Spleen (tissue), 11 donors: ENCODE measurements at regions not wholly inside any gene's neighbourhood (a gene's known extent, or its start where the extent isn't known, plus 50 kb on each side); places are given as distances from the start of the nearest gene placed in this dataset.

ENCODE experiments used
- DNase-seq: peaks from one replicate; pipeline ENCODE4 v3.0.0-alpha.2; 2020
- H3K27ac ChIP-seq, 8 donors: fragments of 200-600 bp; sonication (generic) in 7 of 8; 1 replicate in 4 of 8; 2 replicates in 4 of 8; pipeline versions ENCODE4 v1.5.0 to v1.8.0; 2016 to 2021; ENCODE audit warnings: inconsistent platforms in 4 of 8, mild to moderate bottlenecking in 4 of 8, moderate library complexity in 1 of 8
- H3K27me3 ChIP-seq, 7 donors: fragments of 200-600 bp; sonication (generic) in 6 of 7; replicated peaks in 1 of 7; 1 replicate in 4 of 7; 2 replicates in 3 of 7; pipeline versions ENCODE4 v1.5.0 to v1.8.0; 2016 to 2021; ENCODE audit warnings: inconsistent platforms in 3 of 7, mild to moderate bottlenecking in 1 of 7
- H3K36me3 ChIP-seq, 6 donors: fragments of 200-600 bp; sonication (generic) in 5 of 6; 1 replicate in 4 of 6; 2 replicates in 2 of 6; pipeline versions ENCODE4 v1.5.0 to v1.8.0; 2016 to 2021; ENCODE audit warnings: inconsistent platforms in 2 of 6
- H3K4me1 ChIP-seq, 6 donors: fragments of 200-600 bp; sonication (generic) in 5 of 6; 1 replicate in 3 of 6; 2 replicates in 3 of 6; pipeline versions ENCODE4 v1.5.0 to v1.8.0; 2016 to 2021; ENCODE audit warnings: inconsistent platforms in 3 of 6
- H3K4me3 ChIP-seq, 8 donors: fragments of 200-600 bp; sonication (generic) in 7 of 8; 1 replicate in 4 of 8; 2 replicates in 4 of 8; pipeline versions ENCODE4 v1.5.0 to v1.8.0; 2016 to 2021; ENCODE audit warnings: inconsistent platforms in 4 of 8, mild to moderate bottlenecking in 4 of 8, moderate library complexity in 2 of 8
- H3K9me3 ChIP-seq, 8 donors: fragments of 200-600 bp; sonication (generic) in 7 of 8; 1 replicate in 4 of 8; 2 replicates in 4 of 8; pipeline versions ENCODE4 v1.5.0 to v1.8.0; 2016 to 2021; ENCODE audit warnings: inconsistent platforms in 4 of 8
- CTCF ChIP-seq, 11 experiments: fragments of 200-600 bp in 7 of 11; fragments of 450-650 bp in 4 of 11; sonication (generic) in 4 of 11; IDR thresholded peaks in 8 of 11; conservative IDR thresholded peaks in 3 of 11; 1 replicate in 7 of 11; 2 replicates in 4 of 11; pipeline versions ENCODE4 v1.4.0 to v1.8.0; 2016 to 2021; ENCODE audit warnings: antibody characterized with exemption in 11 of 11, inconsistent platforms in 4 of 11, mild to moderate bottlenecking in 1 of 11
- POLR2A ChIP-seq, 3 donors: fragments of 450-650 bp; IDR thresholded peaks; one replicate each; pipeline ENCODE4 v1.5.1; 2017; ENCODE audit warnings: antibody characterized with exemption in 3 of 3, mild to moderate bottlenecking in 1 of 3
- POLR2AphosphoS5 ChIP-seq, 3 donors: sonication (generic); formaldehyde crosslinking; IDR thresholded peaks; one replicate each; pipeline ENCODE4 v1.5.1; 2017; ENCODE audit warnings: antibody characterized with exemption in 3 of 3
- WGBS, 5 donors: extraction: QIAGEN DNeasy Blood & Tissue Kit in 3 of 5; methylation state at CpG; one replicate each; pipeline versions ENCODE4 v1.1.5 to v1.1.7; 2013 to 2018; 5-methylcytosine and 5-hydroxymethylcytosine counted together
- intact Hi-C: fragments of 100-400 bp; cut with DNase I; formaldehyde crosslinking; loops from one replicate; pipeline ENCODE4 v1.15.0; 2023; ENCODE audit warnings: low total_unique reads
- donor health status: healthy with polysubstance abuse.
- donor health status: DM: no; HTN: no; CAD: no; lungs with moderate emphysema.
- donor health status: DM: no; HTN: no; CAD: no.
- donor health status: Bipolar disorder and iron deficiency.
- donor health status: healthy.
- donor health status: DM: no; HTN: no; CAD: no.
- donor health status: DM: yes; HTN: yes; CAD: no.

GRCh38 chr18:51686590-51686989, 489.1 kb upstream of the MEX3C start:
- no peak overlapping the region for H3K4me3 ChIP-seq
- no peaks in the 10 kb centered on the region for H3K27me3 ChIP-seq
- DNase-seq = no peak
- H3K4me1 ChIP-seq = no peaks in the 10 kb centered on the region
- intact Hi-C loops = no loop called here
- peaks cover 0 to 13% (median 2%) of the 10 kb centered on the region in 8 donors for H3K9me3 ChIP-seq
- TF ChIP-seq CTCF (IDR thresholded peaks at IDR 0.05 in 8 of 11, conservative IDR thresholded peaks at IDR 0.05 in 3 of 11) = no peak
- no peak for TF ChIP-seq POLR2A (IDR thresholded peaks at IDR 0.05)
- no peak for TF ChIP-seq POLR2AphosphoS5 (IDR thresholded peaks at IDR 0.05)
- WGBS, 5 donors = 66 to 77% (median 73%) methylated on average over 7 of the region's 7 CpGs
- H3K27ac ChIP-seq = no peak overlapping the region
- H3K36me3 ChIP-seq = no peaks in the 10 kb centered on the region

- H3K9me3 ChIP-seq = no peaks in the 10 kb centered on the region
- TF ChIP-seq POLR2AphosphoS5 (IDR thresholded peaks at IDR 0.05) (no peak), CTCF (IDR thresholded peaks at IDR 0.05 in 8 of 11, conservative IDR thresholded peaks at IDR 0.05 in 3 of 11) (no peak), POLR2A (IDR thresholded peaks at IDR 0.05) (no peak)
These were observed 490.5 kb upstream of the MEX3C start for GRCh38 chr18:51687845-51688585.

GRCh38 chr18:51692612-51693011, 495.1 kb upstream of the MEX3C start:
- Histone ChIP-seq H3K27ac (no peak overlapping the region), H3K9me3 (no peaks in the 10 kb centered on the region), H3K4me1 (no peaks in the 10 kb centered on the region), H3K4me3 (no peak overlapping the region), H3K27me3 (no peaks in the 10 kb centered on the region), H3K36me3 (no peaks in the 10 kb centered on the region)
- intact Hi-C loops = no loop called here
- no peak for DNase-seq
- WGBS, 5 donors = 77 to 88% (median 86%) methylated on average over 2 of the region's 2 CpGs
- no peak for TF ChIP-seq POLR2A (IDR thresholded peaks at IDR 0.05)
- no peak for TF ChIP-seq POLR2AphosphoS5 (IDR thresholded peaks at IDR 0.05)
- TF ChIP-seq CTCF (IDR thresholded peaks at IDR 0.05 in 8 of 11, conservative IDR thresholded peaks at IDR 0.05 in 3 of 11) = no peak

More at GRCh38 chr18:51687845-51688585, 490.5 kb upstream of the MEX3C start:
- Histone ChIP-seq H3K4me1 (no peaks in the 10 kb centered on the region), H3K36me3 (no peaks in the 10 kb centered on the region), H3K27me3 (no peaks in the 10 kb centered on the region), H3K4me3 (no peak overlapping the region), H3K27ac (no peak overlapping the region)
- no peak for DNase-seq
- WGBS, 5 donors = 54 to 78% (median 74%) methylated on average over 2 of the region's 2 CpGs
- intact Hi-C loops = no loop called here

GRCh38 chr18:51711298-51711889, 513.9 kb upstream of the MEX3C start:
- H3K9me3 ChIP-seq = peaks cover 0 to 34% (median 26%) of the 10 kb centered on the region in 8 donors
- WGBS, 5 donors = 51 to 64% (median 58%) methylated on average over 2 of the region's 2 CpGs
- intact Hi-C loops = no loop called here
- H3K27me3 ChIP-seq = no peaks in the 10 kb centered on the region
- no peak for TF ChIP-seq POLR2AphosphoS5 (IDR thresholded peaks at IDR 0.05)
- no peak for TF ChIP-seq POLR2A (IDR thresholded peaks at IDR 0.05)
- TF ChIP-seq CTCF (IDR thresholded peaks at IDR 0.05 in 8 of 11, conservative IDR thresholded peaks at IDR 0.05 in 3 of 11) = no peak
- H3K4me3 ChIP-seq = no peak overlapping the region
- H3K36me3 ChIP-seq = no peaks in the 10 kb centered on the region
- no peak for DNase-seq
- no peak overlapping the region for H3K27ac ChIP-seq
- no peaks in the 10 kb centered on the region for H3K4me1 ChIP-seq
